ENCODE measurements at regions not wholly inside any gene's neighbourhood (a gene's known extent, or its start where the extent isn't known, plus 50 kb on each side); places are given as distances from the start of the nearest gene placed in this dataset.

- Histone ChIP-seq H3K9me3 (peaks cover 0 to 4% (median 0%) of the 10 kb centered on the region in 12 donors), H3K4me3 (no peak overlapping the region), H3K36me3 (no peaks in the 10 kb centered on the region), H3K27ac (peak overlapping the region in 1 of 12 donors; percentile 20), H3K27me3 (no peaks in the 10 kb centered on the region), H3K4me1 (no peaks in the 10 kb centered on the region)
- ATAC-seq, result no peak
- TF ChIP-seq CTCF (IDR thresholded peaks at IDR 0.05), result no peak
- TF ChIP-seq POLR2A (IDR thresholded peaks at IDR 0.05), result no peak
- intact Hi-C loops (cut with DNase I), result no loop called here
- WGBS, 4 donors, result 91 to 94% (median 92%) methylated on average over 2 of the region's 2 CpGs
- DNase-seq, result no peak
Measured at GRCh38 chr10:35889226-35889625, 247.1 kb upstream of the FZD8 start.

DNA sequence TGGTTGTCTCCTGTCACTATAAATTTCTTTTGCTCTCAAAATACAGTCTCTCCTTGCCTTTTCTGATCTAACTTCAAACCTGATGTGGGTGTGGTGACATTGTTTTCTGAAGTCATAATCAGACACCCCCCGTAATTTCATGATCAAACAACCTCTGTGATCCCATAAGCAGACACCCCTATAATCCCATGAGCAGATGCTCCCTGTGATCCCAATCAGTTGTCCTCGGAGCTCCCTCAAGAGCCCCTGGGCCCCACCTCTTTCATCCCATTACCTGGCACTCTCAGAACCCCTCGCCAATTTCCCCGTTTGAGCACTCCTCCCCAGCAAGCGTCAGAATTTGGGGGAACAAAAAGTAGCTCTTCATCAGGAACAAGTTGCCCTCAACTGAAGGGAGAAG lies 246.3 kb upstream of the FZD8 start:
- H3K4me3 ChIP-seq, result no peak overlapping the region
- DNase-seq, result no peak
- H3K9me3 ChIP-seq, result no peaks in the 10 kb centered on the region
- intact Hi-C loops (cut with DNase I), result no loop called here
- no peaks in the 10 kb centered on the region for H3K4me1 ChIP-seq
- H3K36me3 ChIP-seq, result no peaks in the 10 kb centered on the region
- TF ChIP-seq CTCF (IDR thresholded peaks at IDR 0.05) (no peak), POLR2A (IDR thresholded peaks at IDR 0.05) (no peak)
- no peak for ATAC-seq
- H3K27ac ChIP-seq, result no peak overlapping the region
- no peaks in the 10 kb centered on the region for H3K27me3 ChIP-seq
- WGBS, 4 donors, result 97 to 98% (median 98%) methylated on average over 5 of the region's 5 CpGs

DNA sequence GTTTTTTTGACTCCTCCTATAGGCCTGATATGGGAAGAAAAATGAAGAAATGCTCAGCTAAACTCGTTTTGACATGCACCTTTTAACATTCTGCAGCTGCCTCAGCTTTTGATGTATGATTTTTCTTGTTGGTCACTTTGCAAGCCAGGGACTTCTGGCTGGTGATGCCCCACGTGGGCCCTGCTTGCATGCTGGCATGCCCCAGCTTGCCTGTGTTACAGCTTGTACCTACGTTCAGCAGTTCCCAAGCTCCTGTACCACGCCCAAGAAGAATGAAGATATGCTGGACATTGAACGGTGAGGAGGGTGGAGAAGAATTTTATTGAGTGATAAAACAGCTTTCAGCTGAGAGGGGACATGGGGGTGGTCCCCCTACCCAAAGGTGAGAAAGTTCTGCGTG lies 245.6 kb upstream of the FZD8 start:
- no peak overlapping the region for H3K4me3 ChIP-seq
- 86 to 94% (median 91%) methylated on average over 6 of the region's 6 CpGs for WGBS, 4 donors
- H3K27me3 ChIP-seq, result no peaks in the 10 kb centered on the region
- no peaks in the 10 kb centered on the region for H3K4me1 ChIP-seq
- H3K36me3 ChIP-seq, result no peaks in the 10 kb centered on the region
- intact Hi-C loops (cut with DNase I), result no loop called here
- H3K27ac ChIP-seq, result no peak overlapping the region
- no peak for TF ChIP-seq POLR2A (IDR thresholded peaks at IDR 0.05)
- TF ChIP-seq CTCF (IDR thresholded peaks at IDR 0.05), result no peak
- no peak for ATAC-seq
- no peaks in the 10 kb centered on the region for H3K9me3 ChIP-seq
- no peak for DNase-seq

DNA sequence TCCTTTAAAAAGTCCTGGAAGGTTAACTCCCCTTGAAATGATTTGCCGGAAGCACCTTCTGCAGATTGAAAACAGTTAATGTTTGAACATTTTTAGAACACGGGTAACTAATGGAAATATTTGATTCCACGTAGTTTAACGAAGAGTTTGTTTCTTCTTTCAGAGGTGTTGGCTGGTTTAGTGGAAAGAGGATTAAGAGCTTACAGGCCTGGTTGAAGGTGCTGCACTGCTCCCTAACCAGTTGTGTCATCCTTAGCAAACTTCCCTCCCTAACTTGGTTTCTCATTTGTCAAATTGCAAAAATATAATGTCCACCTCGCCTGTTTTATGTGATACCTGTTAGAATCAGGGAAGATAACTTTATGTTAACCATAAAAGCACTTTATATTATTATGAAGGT lies 243.0 kb upstream of the FZD8 start:
- intact Hi-C loops (cut with DNase I), result no loop called here

More for the DNA sequence above, 243.0 kb upstream of the FZD8 start:
- Histone ChIP-seq H3K4me1 (no peaks in the 10 kb centered on the region), H3K4me3 (no peak overlapping the region), H3K27me3 (no peaks in the 10 kb centered on the region), H3K27ac (no peak overlapping the region), H3K36me3 (no peaks in the 10 kb centered on the region), H3K9me3 (no peaks in the 10 kb centered on the region)
- DNase-seq, result no peak
- WGBS, 4 donors, result 55 to 74% (median 66%) methylated on average over 5 of the region's 5 CpGs
- no peak for ATAC-seq
- TF ChIP-seq CTCF (IDR thresholded peaks at IDR 0.05), result no peak
- TF ChIP-seq POLR2A (IDR thresholded peaks at IDR 0.05), result no peak
